ENCODE measurements at regions not wholly inside any gene's neighbourhood (a gene's known extent, or its start where the extent isn't known, plus 50 kb on each side); places are given as distances from the start of the nearest gene placed in this dataset.

DNA sequence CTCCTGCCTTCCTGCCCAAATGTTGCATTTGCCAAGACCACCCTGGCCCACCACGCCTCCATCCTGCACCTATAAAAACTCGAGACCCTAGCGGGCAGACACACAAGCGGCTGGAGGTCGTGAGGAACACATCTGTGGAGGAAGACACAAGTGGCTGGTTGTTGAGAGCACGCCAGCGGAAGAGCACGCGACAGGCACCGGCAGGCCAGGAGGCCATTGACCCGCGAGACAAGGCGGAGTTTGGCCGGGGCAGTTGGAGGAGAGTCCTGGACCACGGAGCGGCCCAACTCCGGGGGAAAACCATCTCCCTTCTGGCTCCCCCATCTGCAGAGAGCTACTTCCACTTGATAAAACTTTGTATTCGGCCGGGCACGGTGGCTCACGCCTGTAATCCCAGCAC, 115.2 kb upstream of the AGA start:
- TF ChIP-seq POLR2A (IDR thresholded peaks at IDR 0.05) = no peak
- TF ChIP-seq, protein P1, sequence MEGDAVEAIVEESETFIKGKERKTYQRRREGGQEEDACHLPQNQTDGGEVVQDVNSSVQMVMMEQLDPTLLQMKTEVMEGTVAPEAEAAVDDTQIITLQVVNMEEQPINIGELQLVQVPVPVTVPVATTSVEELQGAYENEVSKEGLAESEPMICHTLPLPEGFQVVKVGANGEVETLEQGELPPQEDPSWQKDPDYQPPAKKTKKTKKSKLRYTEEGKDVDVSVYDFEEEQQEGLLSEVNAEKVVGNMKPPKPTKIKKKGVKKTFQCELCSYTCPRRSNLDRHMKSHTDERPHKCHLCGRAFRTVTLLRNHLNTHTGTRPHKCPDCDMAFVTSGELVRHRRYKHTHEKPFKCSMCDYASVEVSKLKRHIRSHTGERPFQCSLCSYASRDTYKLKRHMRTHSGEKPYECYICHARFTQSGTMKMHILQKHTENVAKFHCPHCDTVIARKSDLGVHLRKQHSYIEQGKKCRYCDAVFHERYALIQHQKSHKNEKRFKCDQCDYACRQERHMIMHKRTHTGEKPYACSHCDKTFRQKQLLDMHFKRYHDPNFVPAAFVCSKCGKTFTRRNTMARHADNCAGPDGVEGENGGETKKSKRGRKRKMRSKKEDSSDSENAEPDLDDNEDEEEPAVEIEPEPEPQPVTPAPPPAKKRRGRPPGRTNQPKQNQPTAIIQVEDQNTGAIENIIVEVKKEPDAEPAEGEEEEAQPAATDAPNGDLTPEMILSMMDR (IDR thresholded peaks at IDR 0.05) = no peak
